Peyer's patch (tissue), 4 donors: ENCODE measurements at regions not wholly inside any gene's neighbourhood (a gene's known extent, or its start where the extent isn't known, plus 50 kb on each side); places are given as distances from the start of the nearest gene placed in this dataset.

Experiments
- CTCF ChIP-seq, 6 experiments: fragments of 450-650 bp in 4 of 6; fragments of 200-600 bp in 2 of 6; sonication (generic) in 1 of 6; IDR thresholded peaks; one replicate each; pipeline ENCODE4 v1.5.1; 2017 to 2019; ENCODE audit warnings: antibody characterized with exemption in 6 of 6, mild to moderate bottlenecking in 3 of 6, moderate library complexity in 1 of 6
- POLR2A ChIP-seq, 2 donors: fragments of 450-650 bp; IDR thresholded peaks; one replicate each; pipeline ENCODE4 v1.5.1; 2017; ENCODE audit warnings: antibody characterized with exemption in 2 of 2, mild to moderate bottlenecking in 2 of 2, moderate library complexity in 2 of 2

- no peak for TF ChIP-seq POLR2A (IDR thresholded peaks at IDR 0.05)
- TF ChIP-seq CTCF (IDR thresholded peaks at IDR 0.05) = no peak
Observed at GRCh38 chr4:138500869-138501268, 258.7 kb upstream of the SLC7A11 start.
